ENCODE measurements at regions not wholly inside any gene's neighbourhood (a gene's known extent, or its start where the extent isn't known, plus 50 kb on each side); places are given as distances from the start of the nearest gene placed in this dataset.
"Not testable (repeated sequence)": the region's sequence is repeated elsewhere in the genome, so short reads cannot be mapped to it uniquely, and the experiment has no call there.

- DNase-seq (ENCODE audit: low read depth in 3 of 3), result no peak
These were observed 148.1 kb upstream of the ZNF608 start for GRCh38 chr5:124894541-124894940.

DNA sequence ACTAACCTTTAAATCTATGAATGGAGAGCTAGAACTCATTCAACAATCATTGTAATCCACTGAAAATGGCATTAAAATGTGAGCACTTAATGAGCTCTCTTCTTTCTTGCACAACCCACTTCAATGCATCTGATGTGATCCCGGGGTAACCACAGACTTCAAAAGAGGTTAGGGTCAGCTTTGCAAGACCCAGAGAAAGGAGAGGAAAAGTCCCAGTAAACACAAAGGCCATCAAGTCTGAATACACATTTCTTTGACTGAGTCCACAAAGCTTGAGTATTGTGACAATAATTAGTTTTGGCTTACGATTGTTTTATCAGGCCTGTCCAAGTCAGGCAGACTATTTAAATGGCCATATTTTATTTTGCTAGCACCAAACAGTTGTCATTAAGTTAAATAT, 148.8 kb upstream of the ZNF608 start:
- DNase-seq (ENCODE audit: low read depth in 3 of 3), result no peak

DNA sequence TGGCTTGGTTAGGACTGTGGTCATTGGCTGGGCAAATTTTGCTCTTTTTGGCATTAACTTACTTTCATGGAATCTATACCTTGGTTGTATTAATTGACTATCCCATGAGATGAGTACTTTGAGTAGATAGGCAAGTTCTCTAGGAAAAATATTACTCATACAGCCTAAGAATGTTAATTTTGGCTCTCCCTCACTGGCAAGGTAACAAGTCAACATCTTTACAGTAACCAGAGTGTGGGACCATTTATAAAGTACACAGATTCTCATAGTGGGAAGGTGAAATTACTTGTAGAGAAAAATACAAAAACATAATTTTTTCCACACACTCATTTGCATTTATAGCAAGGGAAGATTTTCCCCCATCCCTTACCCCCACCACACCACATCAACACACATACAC, 154.6 kb upstream of the ZNF608 start:
- no peak for DNase-seq (ENCODE audit: low read depth in 3 of 3)

- DNase-seq (ENCODE audit: low read depth in 3 of 3), result no peak
These were observed 155.8 kb upstream of the ZNF608 start for GRCh38 chr5:124902097-124902821.

DNA sequence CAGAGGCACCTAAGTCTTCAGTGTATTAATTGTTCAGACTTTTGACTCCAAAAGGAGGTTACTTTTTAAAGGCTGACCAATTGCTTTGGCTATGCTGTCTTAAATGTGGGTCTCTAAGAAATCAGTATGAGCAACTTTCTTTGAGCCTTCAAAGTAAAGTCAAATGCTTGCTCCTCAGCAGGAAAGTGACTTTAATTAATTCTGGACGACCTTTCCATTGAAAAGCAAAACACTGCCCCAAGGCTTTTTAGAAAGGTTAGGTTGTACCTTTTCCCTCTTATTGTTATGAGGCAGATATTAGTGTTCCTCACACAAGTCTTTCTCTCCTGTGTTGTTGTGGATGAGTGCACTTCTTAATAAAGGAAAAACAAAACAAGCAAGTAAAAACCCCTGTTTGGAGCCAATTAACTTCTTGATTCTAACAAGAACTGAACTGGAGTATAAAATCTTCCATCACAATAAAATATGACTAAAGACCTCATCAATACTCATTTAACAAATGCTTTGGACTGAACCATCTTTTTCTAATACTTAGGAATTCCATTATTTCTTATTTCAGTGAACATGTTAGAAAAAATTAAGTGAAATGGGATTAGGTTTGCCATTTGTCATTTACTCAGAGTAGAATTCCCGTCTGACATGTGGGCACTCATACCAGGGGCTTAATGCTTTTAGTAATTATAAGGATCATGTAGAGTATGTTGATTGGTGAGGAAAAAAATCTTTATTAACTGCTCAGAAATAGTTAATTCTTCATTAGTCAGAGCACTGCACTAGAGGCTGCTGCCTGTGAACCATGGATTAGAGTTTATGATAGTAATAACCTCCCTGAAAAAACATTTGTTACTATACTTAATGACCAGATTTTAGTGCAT, 159.1 kb upstream of the ZNF608 start:
- no peak for DNase-seq (ENCODE audit: low read depth in 3 of 3)

GRCh38 chr5:124906339-124907097, 160.1 kb upstream of the ZNF608 start:
- DNase-seq (ENCODE audit: low read depth in 3 of 3), result no peak

GRCh38 chr5:124907098-124907644, 160.7 kb upstream of the ZNF608 start:
- no peak for DNase-seq (ENCODE audit: low read depth in 3 of 3)

GRCh38 chr5:124908581-124909451, 162.4 kb upstream of the ZNF608 start:
- no peak for DNase-seq (ENCODE audit: low read depth in 3 of 3)

DNA sequence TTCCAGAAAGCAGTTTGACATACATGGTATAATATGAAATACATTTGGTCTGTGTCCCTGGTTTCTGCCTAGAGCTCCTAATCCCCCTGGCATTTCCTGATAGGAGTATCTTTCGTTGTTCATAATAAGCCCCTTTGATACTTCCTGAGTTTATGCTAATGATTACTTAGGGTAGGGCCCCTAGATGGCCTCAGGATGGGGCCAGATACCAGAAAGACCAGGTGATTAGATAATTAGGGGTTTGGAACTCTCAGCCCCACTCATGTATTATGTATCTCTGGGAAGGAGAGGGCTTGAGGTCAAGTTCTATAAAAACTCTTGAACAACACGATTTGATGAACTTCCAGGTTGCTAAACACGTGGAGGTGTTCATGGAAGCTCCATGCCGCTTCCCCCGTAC, 163.3 kb upstream of the ZNF608 start:
- no peak for DNase-seq (ENCODE audit: low read depth in 3 of 3)

GRCh38 chr5:124910354-124911016, 164.0 kb upstream of the ZNF608 start:
- DNase-seq (ENCODE audit: low read depth in 3 of 3), result no peak

GRCh38 chr5:124912638-124913328, 166.3 kb upstream of the ZNF608 start:
- no peak for DNase-seq (ENCODE audit: low read depth in 3 of 3)

DNA sequence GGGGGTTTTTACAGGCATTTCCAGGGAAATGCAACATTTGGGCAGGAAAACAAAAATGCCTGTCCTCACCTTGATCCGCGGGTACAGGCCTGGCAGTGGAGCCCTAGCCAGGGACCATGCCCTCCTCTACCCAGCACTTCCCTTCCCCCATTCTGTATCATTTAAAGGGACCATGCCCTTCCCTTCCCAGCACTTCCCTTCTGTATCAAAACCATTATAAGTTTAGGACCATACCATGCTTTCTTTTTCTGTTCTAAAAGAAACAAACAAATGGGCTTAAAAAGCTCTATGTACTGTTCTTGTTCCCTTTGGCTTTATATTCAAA, 166.9 kb upstream of the ZNF608 start:
- DNase-seq (ENCODE audit: low read depth in 3 of 3), result no peak

DNA sequence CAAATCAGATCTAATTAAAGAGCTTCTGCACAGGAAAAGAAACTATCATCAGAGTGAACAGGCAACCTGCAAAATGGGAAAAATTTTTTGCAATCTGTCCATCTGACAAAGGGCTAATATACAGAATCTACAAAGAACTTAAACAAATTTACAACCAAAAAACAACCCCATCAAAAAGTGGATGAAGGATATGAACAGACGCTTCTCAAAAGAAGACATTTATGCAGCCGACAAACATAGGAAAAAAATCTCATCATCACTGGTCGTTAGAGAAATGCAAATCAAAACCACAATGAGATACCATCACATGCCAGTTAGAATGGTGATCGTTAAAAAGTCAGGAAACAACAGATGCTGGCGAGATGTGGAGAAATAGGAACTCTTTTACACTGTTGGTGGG, 169.9 kb upstream of the ZNF608 start:
- not testable (repeated sequence) for DNase-seq (ENCODE audit: low read depth in 3 of 3)

DNA sequence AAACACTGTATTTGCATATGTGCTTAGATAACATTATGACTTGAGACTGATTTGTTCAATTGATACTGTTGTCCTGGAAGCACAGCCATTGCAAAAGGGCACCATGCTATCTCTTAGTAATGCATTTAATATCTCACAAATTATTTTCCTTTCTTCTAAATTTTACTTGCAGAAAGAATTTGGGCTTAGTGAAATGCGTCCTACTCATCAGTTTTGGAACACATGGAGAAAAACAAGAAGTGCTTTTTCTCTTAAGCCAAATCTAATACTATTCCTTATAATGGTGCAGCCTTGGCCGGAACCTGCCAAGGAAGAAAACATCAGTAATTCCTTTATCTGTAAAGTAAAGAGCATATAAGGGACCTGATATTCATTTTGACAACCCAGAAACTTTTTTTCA, 172.2 kb upstream of the ZNF608 start:
- no peak for DNase-seq (ENCODE audit: low read depth in 3 of 3)

- no peak for DNase-seq (ENCODE audit: low read depth in 3 of 3)
These were observed 172.6 kb upstream of the ZNF608 start for GRCh38 chr5:124919076-124919475.

GRCh38 chr5:124919747-124920525, 173.5 kb upstream of the ZNF608 start:
- DNase-seq (ENCODE audit: low read depth in 3 of 3), result no peak

- DNase-seq (ENCODE audit: low read depth in 3 of 3), result no peak
These were observed 174.6 kb upstream of the ZNF608 start for GRCh38 chr5:124920909-124921666.

DNA sequence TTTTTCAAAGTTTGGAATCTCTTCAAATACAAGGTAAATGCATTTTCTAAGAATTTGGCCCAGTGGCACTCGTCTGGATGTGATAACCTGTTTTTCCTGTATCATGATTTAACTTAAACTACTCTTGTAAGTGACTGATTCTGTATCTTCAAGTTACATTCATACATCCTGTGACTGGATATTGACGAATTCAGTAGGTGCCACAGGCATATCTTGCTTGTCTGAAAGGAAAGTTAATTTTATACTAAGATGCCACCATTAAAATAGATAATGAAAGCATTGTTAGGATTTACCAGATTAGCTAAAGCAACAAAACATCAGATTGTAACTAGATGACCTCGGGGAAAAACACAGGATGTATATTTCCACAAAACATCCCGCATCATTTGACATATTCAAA, 175.3 kb upstream of the ZNF608 start:
- no peak for DNase-seq (ENCODE audit: low read depth in 3 of 3)

Measured in stimulated activated CD4-positive, alpha-beta T cell treated with anti-CD3 and anti-CD28 coated beads, TNF-alpha, amount 100 ng/mL, for 24 hours (primary cell).